ENCODE measurements at regions not wholly inside any gene's neighbourhood (a gene's known extent, or its start where the extent isn't known, plus 50 kb on each side); places are given as distances from the start of the nearest gene placed in this dataset.

GRCh38 chr3:5428607-5429516 lies 241.4 kb downstream of the EDEM1 start (continued):
- TF ChIP-seq MGA (IDR thresholded peaks at IDR 0.05) (no peak), FOXA1 (IDR thresholded peaks at IDR 0.05; ENCODE audit: borderline replicate concordance) (no peak), ARID3A (IDR thresholded peaks at IDR 0.05; ENCODE audit: borderline replicate concordance, low read depth, low read length) (peak; percentile 99), NUFIP1 (IDR thresholded peaks at IDR 0.05; ENCODE audit: partially characterized antibody) (no peak), CTCF (IDR thresholded peaks at IDR 0.05 in 2 of 3, conservative IDR thresholded peaks at IDR 0.05 in 1 of 3; ENCODE audit: insufficient read depth in 2 of 3, low read depth in 1 of 3, low read length in 3 of 3) (peak in 1 of 3 experiments; percentile 11; a peak in 1 of 6 replicates), ZNF165 (CRISPR knock-in tag; IDR thresholded peaks at IDR 0.05; ENCODE audit: borderline replicate concordance) (peak; percentile 87; the same call in 1 of the 2 replicates), TCF15 (CRISPR knock-in tag; IDR thresholded peaks at IDR 0.05) (peak; percentile 78; the same call in 1 of the 2 replicates), RB1 (IDR thresholded peaks at IDR 0.05; ENCODE audit: low read depth) (0 out of 2 replicates have a peak, but pooled peaks have one; percentile 52), PHF21A (IDR thresholded peaks at IDR 0.05; ENCODE audit: borderline replicate concordance, low read depth) (0 out of 2 replicates have a peak, but pooled peaks have one; percentile 36), HMG20B (CRISPR knock-in tag; IDR thresholded peaks at IDR 0.05) (0 out of 2 replicates have a peak, but pooled peaks have one; percentile 70)
